Activated naive CD4-positive, alpha-beta T cell treated with anti-CD3 and anti-CD28 coated beads, Interleukin-2, amount 50 U/mL, for 72 hours (primary cell): ENCODE measurements at regions not wholly inside any gene's neighbourhood (a gene's known extent, or its start where the extent isn't known, plus 50 kb on each side); places are given as distances from the start of the nearest gene placed in this dataset.

Experiments used
- ATAC-seq, 2 donors: fragments of 150-1000 bp; cut with Tn5 transposase; 2 replicates each; pipeline ENCODE4 v1.10.0; 2021; ENCODE audit warnings: mild to moderate bottlenecking in 2 of 2, moderate library complexity in 2 of 2
- DNase-seq, 2 donors: peaks; one replicate each; pipeline ENCODE4 v3.0.0; 2021 to 2022; ENCODE audit warnings: low spot score in 2 of 2
- H3K27ac Mint-ChIP-seq, 2 donors: one replicate each; pipeline ENCODE4 v1.8.0; 2022; ENCODE audit warnings: mild to moderate bottlenecking in 2 of 2, mixed read lengths in 2 of 2
- H3K36me3 Mint-ChIP-seq, 2 donors: one replicate each; pipeline ENCODE4 v1.8.0; 2022; ENCODE audit warnings: mixed read lengths in 2 of 2
- H3K9me3 Mint-ChIP-seq, 2 donors: one replicate each; pipeline ENCODE4 v1.8.0; 2022; ENCODE audit warnings: mixed read lengths in 2 of 2

- Mint-ChIP-seq H3K9me3 (peaks cover 10 to 13% of the 10 kb centered on the region in 2 donors), H3K27ac (no peak overlapping the region), H3K36me3 (no peaks in the 10 kb centered on the region)
- DNase-seq (no peak), ATAC-seq (no peak)
Measured at GRCh38 chr21:19340954-19341353, 937.4 kb upstream of the TMPRSS15 start.

- ATAC-seq = no peak
- no peaks in the 10 kb centered on the region for H3K36me3 Mint-ChIP-seq
- H3K27ac Mint-ChIP-seq = no peak overlapping the region
- DNase-seq = no peak
- peaks cover 13 to 16% of the 10 kb centered on the region in 2 donors for H3K9me3 Mint-ChIP-seq
Measured at GRCh38 chr21:19343711-19344110, 940.1 kb upstream of the TMPRSS15 start.

GRCh38 chr21:19350286-19350685, 946.7 kb upstream of the TMPRSS15 start:
- H3K36me3 Mint-ChIP-seq = no peaks in the 10 kb centered on the region
- H3K9me3 Mint-ChIP-seq = peaks cover 4 to 12% of the 10 kb centered on the region in 2 donors
- ATAC-seq (no peak), DNase-seq (no peak)
- H3K27ac Mint-ChIP-seq = no peak overlapping the region

GRCh38 chr21:19353256-19353655, 949.7 kb upstream of the TMPRSS15 start:
- Mint-ChIP-seq H3K36me3 (no peaks in the 10 kb centered on the region), H3K27ac (no peak overlapping the region), H3K9me3 (peaks cover 0 to 12% of the 10 kb centered on the region in 2 donors)
- DNase-seq = no peak
- ATAC-seq = no peak

GRCh38 chr21:19368944-19369343, 965.4 kb upstream of the TMPRSS15 start:
- ATAC-seq (no peak), DNase-seq (no peak)
- Mint-ChIP-seq H3K36me3 (no peaks in the 10 kb centered on the region), H3K27ac (no peak overlapping the region), H3K9me3 (peaks cover 9 to 15% of the 10 kb centered on the region in 2 donors)

GRCh38 chr21:19392390-19392789, 988.8 kb upstream of the TMPRSS15 start:
- H3K27ac Mint-ChIP-seq = no peak overlapping the region
- ATAC-seq = no peak
- no peak for DNase-seq
- H3K9me3 Mint-ChIP-seq = peaks cover 10 to 17% of the 10 kb centered on the region in 2 donors
- no peaks in the 10 kb centered on the region for H3K36me3 Mint-ChIP-seq

GRCh38 chr21:19400223-19400770, 996.7 kb upstream of the TMPRSS15 start:
- ATAC-seq (no peak), DNase-seq (no peak)
- Mint-ChIP-seq H3K9me3 (peaks cover 0 to 7% of the 10 kb centered on the region in 2 donors), H3K36me3 (no peaks in the 10 kb centered on the region), H3K27ac (no peak overlapping the region)

- Mint-ChIP-seq H3K9me3 (peaks cover 0 to 8% of the 10 kb centered on the region in 2 donors), H3K27ac (no peak overlapping the region), H3K36me3 (no peaks in the 10 kb centered on the region)
- no peak for ATAC-seq
- no peak for DNase-seq
Measured at GRCh38 chr21:19402870-19403269, 999.3 kb upstream of the TMPRSS15 start.

- no peaks in the 10 kb centered on the region for H3K36me3 Mint-ChIP-seq
- H3K27ac Mint-ChIP-seq = no peak overlapping the region
- H3K9me3 Mint-ChIP-seq = peaks cover 0 to 8% of the 10 kb centered on the region in 2 donors
- DNase-seq (no peak), ATAC-seq (no peak)
Measured at GRCh38 chr21:19405326-19405725, 1001.7 kb upstream of the TMPRSS15 start.

- ATAC-seq (no peak), DNase-seq (no peak)
- peaks cover 24 to 32% of the 10 kb centered on the region in 2 donors for H3K9me3 Mint-ChIP-seq
- no peaks in the 10 kb centered on the region for H3K36me3 Mint-ChIP-seq
- no peak overlapping the region for H3K27ac Mint-ChIP-seq
Measured at GRCh38 chr21:19420565-19420964, 1017.0 kb upstream of the TMPRSS15 start.

GRCh38 chr21:19433623-19434022, 1030.0 kb upstream of the TMPRSS15 start:
- DNase-seq = no peak

GRCh38 chr21:19440792-19441655, 1037.4 kb upstream of the TMPRSS15 start:
- no peak overlapping the region for H3K27ac Mint-ChIP-seq
- H3K9me3 Mint-ChIP-seq = peaks cover 8 to 15% of the 10 kb centered on the region in 2 donors
- DNase-seq = no peak
- no peak for ATAC-seq
- no peaks in the 10 kb centered on the region for H3K36me3 Mint-ChIP-seq

More at GRCh38 chr21:19433623-19434022, 1030.0 kb upstream of the TMPRSS15 start:
- H3K36me3 Mint-ChIP-seq = peaks cover 0 to 6% of the 10 kb centered on the region in 2 donors
- ATAC-seq = no peak
- peaks cover 16 to 22% of the 10 kb centered on the region in 2 donors for H3K9me3 Mint-ChIP-seq
- no peak overlapping the region for H3K27ac Mint-ChIP-seq

GRCh38 chr21:19458295-19458694, 1054.7 kb upstream of the TMPRSS15 start:
- ATAC-seq (no peak), DNase-seq (no peak)
- H3K36me3 Mint-ChIP-seq = peaks cover 4 to 5% of the 10 kb centered on the region in 2 donors
- H3K9me3 Mint-ChIP-seq = peaks cover 15 to 17% of the 10 kb centered on the region in 2 donors
- no peak overlapping the region for H3K27ac Mint-ChIP-seq

- Mint-ChIP-seq H3K36me3 (peaks cover 4 to 5% of the 10 kb centered on the region in 2 donors), H3K27ac (no peak overlapping the region), H3K9me3 (peaks cover 12 to 14% of the 10 kb centered on the region in 2 donors)
- DNase-seq = no peak
- ATAC-seq = no peak
Measured at GRCh38 chr21:19461481-19462205, 1058.1 kb upstream of the TMPRSS15 start.

- peaks cover 4 to 9% of the 10 kb centered on the region in 2 donors for H3K9me3 Mint-ChIP-seq
- ATAC-seq (no peak), DNase-seq (no peak)
- H3K27ac Mint-ChIP-seq = no peak overlapping the region
- H3K36me3 Mint-ChIP-seq = peaks cover 4 to 5% of the 10 kb centered on the region in 2 donors
Measured at GRCh38 chr21:19463966-19464365, 1060.4 kb upstream of the TMPRSS15 start.

GRCh38 chr21:19468991-19469715, 1065.6 kb upstream of the TMPRSS15 start:
- Mint-ChIP-seq H3K27ac (no peak overlapping the region), H3K36me3 (no peaks in the 10 kb centered on the region), H3K9me3 (peaks cover 10 to 19% of the 10 kb centered on the region in 2 donors)
- DNase-seq (no peak), ATAC-seq (no peak)
